NT2/D1 (cell line): ENCODE measurements at regions not wholly inside any gene's neighbourhood (a gene's known extent, or its start where the extent isn't known, plus 50 kb on each side); places are given as distances from the start of the nearest gene placed in this dataset.
"Not testable (repeated sequence)": the region's sequence is repeated elsewhere in the genome, so short reads cannot be mapped to it uniquely, and the experiment has no call there.

ENCODE experiments used
- DNase-seq: peaks from one replicate; pipeline ENCODE4 v3.0.0-alpha.2; 2011; ENCODE audit warnings: low read depth, low spot score
- H3K27me3 ChIP-seq: 2 replicates; pipeline ENCODE4 v1.6.0; 2011; ENCODE audit warnings: mild to moderate bottlenecking; ENCODE audit not compliant: insufficient read length, insufficient read depth
- H3K36me3 ChIP-seq: 2 replicates; pipeline ENCODE4 v1.6.1; 2011; ENCODE audit warnings: mild to moderate bottlenecking, low read length, mixed read lengths; ENCODE audit not compliant: insufficient read depth, insufficient read length
- H3K4me1 ChIP-seq: 2 replicates; pipeline ENCODE4 v1.5.1; 2011; ENCODE audit not compliant: insufficient read depth, insufficient read length
- H3K4me3 ChIP-seq: 2 replicates; pipeline ENCODE4 v1.5.1; 2011; ENCODE audit warnings: low read depth; ENCODE audit not compliant: insufficient read length
- H3K9ac ChIP-seq: 2 replicates; pipeline ENCODE4 v1.6.0; 2011; ENCODE audit warnings: low read depth; ENCODE audit not compliant: insufficient read length
- H3K9me3 ChIP-seq: 2 replicates; pipeline ENCODE4 v1.5.1; 2011; ENCODE audit warnings: mild to moderate bottlenecking, low read length; ENCODE audit not compliant: insufficient read depth
- SUZ12 ChIP-seq: IDR thresholded peaks from 2 replicates; pipeline ENCODE4 v1.6.1; 2011; ENCODE audit not compliant: insufficient read length, insufficient read depth; ENCODE audit errors: extremely low read depth
- YY1 ChIP-seq: IDR thresholded peaks from 2 replicates; pipeline ENCODE4 v1.6.1; 2011; ENCODE audit not compliant: insufficient read length, insufficient read depth
- ZNF274 ChIP-seq: IDR thresholded peaks from 2 replicates; pipeline ENCODE4 v1.6.1; 2011; ENCODE audit warnings: mild to moderate bottlenecking, low read depth, low read length

DNA sequence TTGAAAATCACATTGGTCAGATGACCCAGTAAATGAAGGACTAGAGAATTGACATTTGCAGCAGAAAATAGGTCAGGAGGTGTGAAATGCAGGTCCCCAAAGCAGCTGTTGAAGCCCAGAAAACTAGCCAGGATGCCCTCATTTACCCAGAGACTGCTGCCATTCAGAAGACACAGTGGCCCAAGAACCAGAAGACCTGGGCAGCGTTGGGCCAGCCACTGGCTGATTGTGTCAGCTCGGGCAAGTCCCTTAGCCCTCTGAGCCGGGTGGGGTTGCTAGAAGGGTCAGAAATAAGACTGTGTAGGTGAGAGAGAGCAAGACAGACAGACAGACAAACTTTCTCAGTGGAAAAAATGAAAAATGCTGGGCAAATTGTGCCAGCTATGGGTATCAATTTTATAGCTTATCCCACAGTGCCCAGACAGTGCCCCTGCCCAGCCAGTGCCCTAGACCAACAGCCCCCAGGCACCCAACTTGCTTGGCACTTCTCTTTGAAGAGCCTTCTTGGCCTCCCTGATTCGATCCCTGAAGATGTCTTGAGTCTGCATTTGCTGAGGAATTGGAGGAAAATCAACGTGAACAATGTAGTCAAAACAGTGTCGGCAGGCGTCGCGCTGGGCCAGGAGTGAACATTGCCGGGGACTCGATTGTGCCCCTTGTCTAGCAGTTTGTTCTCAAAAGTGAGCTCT, 198.3 kb downstream of the MN1 start:
- no peak for TF ChIP-seq YY1
- no peaks in the 10 kb centered on the region for H3K27me3 ChIP-seq
- no peak for DNase-seq
- no peaks in the 10 kb centered on the region for H3K4me1 ChIP-seq
- no peak overlapping the region for H3K4me3 ChIP-seq
- no peaks in the 10 kb centered on the region for H3K36me3 ChIP-seq
- 0 out of 2 replicates have a peak, but pooled peaks cover 6% of the 10 kb centered on the region for H3K9me3 ChIP-seq
- no peak overlapping the region for H3K9ac ChIP-seq

DNA sequence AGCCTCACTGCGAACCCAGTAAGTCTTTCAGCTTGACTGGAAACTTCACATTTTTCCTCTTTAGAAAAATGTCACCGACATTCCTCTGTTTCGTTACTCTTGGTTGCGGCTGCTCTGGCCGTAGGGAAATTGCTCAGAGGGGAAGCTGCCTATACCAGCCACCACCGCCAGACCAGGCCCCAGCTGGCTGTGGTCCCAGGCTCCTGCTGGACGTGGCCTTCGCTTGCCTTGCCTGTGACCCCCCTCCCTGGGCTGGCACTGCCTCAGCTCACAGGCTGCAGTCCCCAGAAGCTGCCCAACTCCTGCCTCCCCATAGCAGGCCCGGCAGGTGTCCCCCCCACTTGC, 197.8 kb downstream of the MN1 start:
- TF ChIP-seq SUZ12 (no peak), ZNF274 (no peak), YY1 (no peak)
- Histone ChIP-seq H3K9me3 (0 out of 2 replicates have a peak, but pooled peaks cover 6% of the 10 kb centered on the region), H3K27me3 (no peaks in the 10 kb centered on the region), H3K9ac (no peak overlapping the region), H3K4me3 (no peak overlapping the region), H3K36me3 (no peaks in the 10 kb centered on the region), H3K4me1 (no peaks in the 10 kb centered on the region)
- no peak for DNase-seq

DNA sequence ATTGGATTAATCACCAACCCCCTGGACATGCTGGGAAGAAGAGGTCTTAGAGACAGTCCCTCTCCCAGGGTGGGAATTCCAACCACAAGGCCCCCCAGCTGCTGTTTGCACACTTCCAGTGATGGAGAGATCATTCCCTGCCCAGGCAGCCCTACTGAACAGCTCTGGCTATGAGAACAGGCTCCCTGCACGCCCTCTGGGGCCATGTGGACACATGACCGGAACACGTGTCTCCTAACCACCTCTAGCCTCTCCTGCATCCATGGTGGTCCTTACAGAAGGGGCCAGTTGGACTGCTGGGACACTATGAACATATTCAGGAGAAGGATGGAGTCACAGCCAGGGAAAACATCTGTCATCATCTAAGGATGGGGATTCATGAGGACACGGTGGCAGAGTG, 196.2 kb downstream of the MN1 start:
- no peak for DNase-seq
- H3K4me1 ChIP-seq = peaks cover 2% of the 10 kb centered on the region
- no peak for TF ChIP-seq SUZ12
- TF ChIP-seq YY1 = no peak
- TF ChIP-seq ZNF274 = no peak
- no peak overlapping the region for H3K4me3 ChIP-seq
- H3K36me3 ChIP-seq = no peaks in the 10 kb centered on the region
- H3K9me3 ChIP-seq = 0 out of 2 replicates have a peak, but pooled peaks cover 6% of the 10 kb centered on the region
- H3K9ac ChIP-seq = no peak overlapping the region
- no peaks in the 10 kb centered on the region for H3K27me3 ChIP-seq

DNA sequence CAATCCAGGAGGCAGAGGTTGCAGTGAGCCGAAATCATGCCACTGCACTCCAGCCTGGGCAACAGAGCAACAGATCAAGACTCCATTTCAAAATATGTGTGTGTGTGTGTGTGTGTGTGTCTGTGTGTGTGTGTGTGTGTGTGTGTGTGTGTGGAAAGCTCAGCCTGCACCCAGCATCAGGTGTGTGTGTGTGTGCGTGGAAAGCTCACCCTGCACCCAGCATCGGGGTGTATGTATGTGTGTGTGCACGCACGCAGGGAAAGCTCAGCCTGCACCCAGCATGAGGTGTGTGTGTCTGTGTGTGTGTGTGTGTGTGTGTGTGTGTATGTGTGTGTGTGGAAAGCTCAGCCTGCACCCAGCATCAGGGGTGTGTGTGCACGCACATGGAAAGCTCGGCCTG, 193.8 kb downstream of the MN1 start:
- H3K4me1 ChIP-seq, H3K9me3 ChIP-seq, H3K9ac ChIP-seq, H3K27me3 ChIP-seq, H3K36me3 ChIP-seq, DNase-seq, H3K4me3 ChIP-seq: not testable (repeated sequence)

DNA sequence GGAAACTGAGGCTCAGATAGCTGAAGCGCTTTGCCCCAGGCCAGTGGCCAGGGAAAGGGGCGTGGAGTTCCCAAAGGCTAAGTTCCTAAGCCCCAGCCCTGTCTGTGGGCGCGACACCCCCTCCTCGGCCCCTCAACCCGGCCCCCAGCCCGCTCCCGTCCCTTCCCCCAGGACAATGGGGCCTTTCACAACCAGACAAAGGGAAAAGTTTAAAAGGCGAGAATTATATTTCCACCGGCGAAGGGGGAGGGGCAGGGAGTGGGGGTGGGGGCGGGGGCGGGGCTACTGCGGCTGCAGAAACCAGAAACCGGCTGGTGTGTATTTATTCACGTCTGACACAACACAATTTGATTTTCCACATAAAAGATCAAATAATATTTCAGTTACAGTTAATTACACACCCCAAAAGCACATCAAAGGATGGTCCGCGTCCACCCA, 192.1 kb downstream of the MN1 start:
- peaks cover 10% of the 10 kb centered on the region for H3K4me1 ChIP-seq
- 0 out of 2 replicates have a peak, but pooled peaks cover 5% of the 10 kb centered on the region for H3K9me3 ChIP-seq
- no peaks in the 10 kb centered on the region for H3K27me3 ChIP-seq
- TF ChIP-seq SUZ12 (no peak), YY1 (no peak), ZNF274 (no peak)
- H3K9ac ChIP-seq = no peak overlapping the region
- DNase-seq = no peak
- no peaks in the 10 kb centered on the region for H3K36me3 ChIP-seq
- H3K4me3 ChIP-seq = no peak overlapping the region

DNA sequence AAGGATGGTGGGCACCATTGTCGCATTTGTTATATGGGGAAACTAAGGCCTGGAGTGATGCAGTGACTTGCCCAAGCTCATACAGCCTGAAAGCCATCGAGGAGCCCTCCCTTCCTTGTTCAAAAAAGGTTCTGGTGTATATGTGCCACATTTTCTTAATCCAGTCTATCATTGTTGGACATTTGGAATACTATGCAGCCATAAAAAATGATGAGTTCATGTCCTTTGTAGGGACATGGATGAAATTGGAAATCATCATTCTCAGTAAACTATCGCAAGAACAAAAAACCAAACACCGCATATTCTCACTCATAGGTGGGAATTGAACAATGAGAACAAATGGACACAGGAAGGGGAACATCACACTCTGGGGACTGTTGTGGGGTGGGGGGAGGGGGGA, 191.4 kb downstream of the MN1 start:
- not testable (repeated sequence) for H3K9me3 ChIP-seq, H3K9ac ChIP-seq, H3K27me3 ChIP-seq, H3K4me1 ChIP-seq, H3K36me3 ChIP-seq, DNase-seq, H3K4me3 ChIP-seq

DNA sequence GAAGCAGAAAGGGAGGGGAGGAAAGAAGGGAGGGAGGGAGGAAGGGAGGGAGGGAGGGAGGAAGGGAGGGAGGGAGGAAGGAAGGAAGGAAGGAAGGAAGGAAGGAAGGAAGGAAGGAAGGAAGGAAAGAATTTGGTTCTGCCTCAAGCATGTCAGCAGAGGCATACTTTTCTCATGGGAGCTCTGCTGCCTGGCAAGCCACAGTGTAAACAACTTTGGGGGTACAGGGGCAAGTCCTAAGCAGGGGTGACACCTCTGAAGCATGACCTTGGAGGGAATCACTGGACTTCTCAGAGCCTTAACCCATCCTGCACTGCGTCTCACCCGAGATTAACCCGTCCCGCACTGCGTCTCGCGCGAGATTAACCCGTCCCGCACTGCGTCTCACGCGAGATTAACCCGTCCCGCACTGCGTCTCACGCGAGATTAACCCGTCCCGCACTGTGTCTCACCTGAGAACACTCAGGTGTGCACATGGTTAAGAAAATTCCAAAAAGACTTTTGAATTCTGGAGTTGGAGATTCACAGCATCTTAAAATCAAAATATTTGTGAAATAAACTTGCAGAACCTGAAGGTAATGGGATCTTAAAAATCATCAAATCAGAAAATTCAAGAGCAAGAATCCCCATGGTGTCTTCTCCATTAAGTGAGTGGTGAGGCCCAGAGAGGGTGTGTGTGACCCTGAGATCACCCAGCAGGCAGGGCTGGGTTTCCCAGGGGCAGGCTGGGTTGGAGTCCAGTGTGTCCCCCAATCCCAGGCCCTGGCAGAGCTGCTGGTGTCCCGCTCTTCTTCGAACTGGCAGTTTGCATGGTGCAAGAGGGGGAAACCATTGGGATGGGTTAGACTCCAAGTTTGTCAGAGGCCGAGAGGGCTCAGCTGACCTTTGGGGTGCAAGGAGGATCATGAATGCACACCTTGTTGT, 190.4 kb downstream of the MN1 start:
- Histone ChIP-seq H3K27me3 (no peaks in the 10 kb centered on the region), H3K9ac (no peak overlapping the region), H3K4me1 (peaks cover 10% of the 10 kb centered on the region), H3K9me3 (no peaks in the 10 kb centered on the region), H3K36me3 (no peaks in the 10 kb centered on the region), H3K4me3 (no peak overlapping the region)
- TF ChIP-seq ZNF274 (no peak), SUZ12 (no peak)
- DNase-seq = no peak

DNA sequence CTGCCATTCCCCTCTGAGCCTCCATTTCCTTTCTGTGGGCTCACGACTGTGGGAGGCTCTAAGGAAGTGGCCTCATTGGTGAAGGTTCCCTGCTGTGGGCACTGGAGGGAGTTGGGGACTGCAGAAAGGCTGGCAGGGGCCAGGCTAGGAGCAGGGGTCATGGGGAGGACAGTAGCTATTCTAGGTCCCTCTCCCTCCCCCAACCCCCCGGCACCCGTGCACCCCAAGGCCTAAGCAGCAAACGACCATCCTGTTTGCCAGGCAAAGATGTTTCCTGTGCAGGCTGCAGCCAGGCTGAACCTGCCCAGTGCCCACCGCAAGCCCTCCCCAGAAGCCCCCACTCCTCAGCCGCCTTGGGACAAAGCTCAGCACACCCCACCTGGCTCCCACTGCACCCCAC, 189.4 kb downstream of the MN1 start:
- Histone ChIP-seq H3K9me3 (no peaks in the 10 kb centered on the region), H3K27me3 (no peaks in the 10 kb centered on the region), H3K36me3 (no peaks in the 10 kb centered on the region), H3K4me3 (no peak overlapping the region), H3K9ac (no peak overlapping the region), H3K4me1 (peaks cover 13% of the 10 kb centered on the region)
- TF ChIP-seq YY1 (no peak), ZNF274 (no peak), SUZ12 (no peak)
- no peak for DNase-seq
